ENCODE measurements at regions not wholly inside any gene's neighbourhood (a gene's known extent, or its start where the extent isn't known, plus 50 kb on each side); places are given as distances from the start of the nearest gene placed in this dataset.

GRCh38 chr5:2615917-2616316 is 135.6 kb downstream of the IRX2 start:
- no peak for TF ChIP-seq EZH2 (IDR thresholded peaks at IDR 0.05; ENCODE audit: borderline replicate concordance, low read depth, low read length, severe bottlenecking)
- TF ChIP-seq, protein P1, sequence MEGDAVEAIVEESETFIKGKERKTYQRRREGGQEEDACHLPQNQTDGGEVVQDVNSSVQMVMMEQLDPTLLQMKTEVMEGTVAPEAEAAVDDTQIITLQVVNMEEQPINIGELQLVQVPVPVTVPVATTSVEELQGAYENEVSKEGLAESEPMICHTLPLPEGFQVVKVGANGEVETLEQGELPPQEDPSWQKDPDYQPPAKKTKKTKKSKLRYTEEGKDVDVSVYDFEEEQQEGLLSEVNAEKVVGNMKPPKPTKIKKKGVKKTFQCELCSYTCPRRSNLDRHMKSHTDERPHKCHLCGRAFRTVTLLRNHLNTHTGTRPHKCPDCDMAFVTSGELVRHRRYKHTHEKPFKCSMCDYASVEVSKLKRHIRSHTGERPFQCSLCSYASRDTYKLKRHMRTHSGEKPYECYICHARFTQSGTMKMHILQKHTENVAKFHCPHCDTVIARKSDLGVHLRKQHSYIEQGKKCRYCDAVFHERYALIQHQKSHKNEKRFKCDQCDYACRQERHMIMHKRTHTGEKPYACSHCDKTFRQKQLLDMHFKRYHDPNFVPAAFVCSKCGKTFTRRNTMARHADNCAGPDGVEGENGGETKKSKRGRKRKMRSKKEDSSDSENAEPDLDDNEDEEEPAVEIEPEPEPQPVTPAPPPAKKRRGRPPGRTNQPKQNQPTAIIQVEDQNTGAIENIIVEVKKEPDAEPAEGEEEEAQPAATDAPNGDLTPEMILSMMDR (IDR thresholded peaks at IDR 0.05; ENCODE audit: borderline replicate concordance, extremely low read depth, low read length, poor library complexity, severe bottlenecking), result no peak

Measured in DND-41 (cell line).